Astrocyte (in vitro differentiated cells and primary cell): ENCODE measurements at regions not wholly inside any gene's neighbourhood (a gene's known extent, or its start where the extent isn't known, plus 50 kb on each side); places are given as distances from the start of the nearest gene placed in this dataset.
A peak's percentile ranks its signal among the peaks of the same experiment; 100 is the strongest.
"Not testable (repeated sequence)": the region's sequence is repeated elsewhere in the genome, so short reads cannot be mapped to it uniquely, and the experiment has no call there.

Experiments used
- DNase-seq: peaks from one replicate; pipeline ENCODE4 v3.0.0-alpha.2; 2010; ENCODE audit warnings: low read depth
- FAIRE-seq: peaks from 2 replicates; lab custom pipeline; 2011; peaks lifted over from hg19 to GRCh38; lab: Jason Lieb, UNC
- H2AFZ ChIP-seq: 2 replicates; pipeline ENCODE4 v1.6.0; 2012; ENCODE audit warnings: low read depth, low read length, inconsistent platforms
- H3K27ac ChIP-seq: 2 replicates; pipeline ENCODE4 v1.5.1; 2011; ENCODE audit warnings: low read depth, low read length, inconsistent platforms
- H3K27me3 ChIP-seq: 2 replicates; pipeline ENCODE4 v1.6.0; 2011; ENCODE audit warnings: low read length, inconsistent platforms; ENCODE audit not compliant: insufficient read depth
- H3K36me3 ChIP-seq: 2 replicates; pipeline ENCODE4 v1.5.1; 2011; ENCODE audit warnings: low read length, inconsistent platforms; ENCODE audit not compliant: insufficient read depth
- H3K4me1 ChIP-seq: 2 replicates; pipeline ENCODE4 v1.5.1; 2011; ENCODE audit warnings: low read length, inconsistent platforms; ENCODE audit not compliant: insufficient read depth
- H3K4me2 ChIP-seq: 2 replicates; pipeline ENCODE4 v1.6.0; 2012; ENCODE audit warnings: low read length, inconsistent platforms
- H3K4me3 ChIP-seq: 2 replicates; pipeline ENCODE4 v1.5.1; 2011; ENCODE audit warnings: low read depth, mild to moderate bottlenecking, low read length, inconsistent platforms; ENCODE audit not compliant: insufficient read depth
- H3K79me2 ChIP-seq: 2 replicates; pipeline ENCODE4 v1.6.0; 2012; ENCODE audit warnings: mild to moderate bottlenecking, low read length, inconsistent platforms; ENCODE audit not compliant: insufficient read depth
- H3K9ac ChIP-seq: 2 replicates; pipeline ENCODE4 v1.6.0; 2012; ENCODE audit warnings: mild to moderate bottlenecking, low read length, inconsistent platforms
- H3K9me3 ChIP-seq: 2 replicates; pipeline ENCODE4 v1.5.1; 2012; ENCODE audit warnings: low read depth, mild to moderate bottlenecking, low read length, inconsistent platforms; ENCODE audit not compliant: insufficient read depth
- H4K20me1 ChIP-seq: 2 replicates; pipeline ENCODE4 v1.6.0; 2012; ENCODE audit warnings: low read length, inconsistent platforms; ENCODE audit not compliant: insufficient read depth
- H3K27ac Mint-ChIP-seq: one replicate; pipeline ENCODE4 v1.8.0; 2021; ENCODE audit warnings: mild to moderate bottlenecking, mixed read lengths; ENCODE audit not compliant: unreplicated experiment
- H3K27me3 Mint-ChIP-seq: one replicate; pipeline ENCODE4 v1.8.0; 2021; ENCODE audit warnings: low read depth, mixed read lengths; ENCODE audit not compliant: unreplicated experiment
- H3K36me3 Mint-ChIP-seq: one replicate; pipeline ENCODE4 v1.8.0; 2021; ENCODE audit warnings: low read depth, mixed read lengths; ENCODE audit not compliant: unreplicated experiment
- H3K4me1 Mint-ChIP-seq: one replicate; pipeline ENCODE4 v1.8.0; 2021; ENCODE audit warnings: low read depth, mixed read lengths; ENCODE audit not compliant: unreplicated experiment
- H3K4me3 Mint-ChIP-seq: one replicate; pipeline ENCODE4 v1.8.0; 2021; ENCODE audit warnings: mild to moderate bottlenecking, moderate library complexity, mixed read lengths; ENCODE audit not compliant: unreplicated experiment
- H3K9me3 Mint-ChIP-seq: one replicate; pipeline ENCODE4 v1.8.0; 2021; ENCODE audit warnings: mild to moderate bottlenecking, mixed read lengths; ENCODE audit not compliant: unreplicated experiment
- EZH2 ChIP-seq: IDR thresholded peaks from 2 replicates; pipeline ENCODE4 v1.6.1; 2012; ENCODE audit warnings: mild to moderate bottlenecking, low read length, inconsistent platforms; ENCODE audit not compliant: insufficient read depth
- TF ChIP-seq, protein P1 (sequence below): IDR thresholded peaks from 2 replicates; pipeline ENCODE4 v1.5.1; 2011; ENCODE audit warnings: low read depth, mild to moderate bottlenecking, inconsistent platforms, low read length, moderate library complexity; ENCODE audit not compliant: insufficient read depth

GRCh38 chr22:25396615-25397200, 167.8 kb upstream of the GRK3 start:
- H3K36me3 Mint-ChIP-seq = no peaks in the 10 kb centered on the region
- Histone ChIP-seq H3K79me2 (peaks cover 59% of the 10 kb centered on the region), H3K27me3 (peaks cover 2% of the 10 kb centered on the region), H3K36me3 (no peaks in the 10 kb centered on the region), H3K27ac (no peak overlapping the region), H3K9me3 (no peaks in the 10 kb centered on the region), H2AFZ (no peak overlapping the region), H3K4me3 (no peak overlapping the region), H3K4me1 (peaks cover 8% of the 10 kb centered on the region), H3K4me2 (no peak overlapping the region), H4K20me1 (peaks cover 88% of the 10 kb centered on the region), H3K9ac (no peak overlapping the region)
- DNase-seq (no peak), FAIRE-seq (no peak)
- H3K9me3 Mint-ChIP-seq = no peaks in the 10 kb centered on the region
- peaks cover 5% of the 10 kb centered on the region for H3K27me3 Mint-ChIP-seq
- H3K27ac Mint-ChIP-seq = no peak overlapping the region
- TF ChIP-seq EZH2 = no peak
- TF ChIP-seq, protein P1, sequence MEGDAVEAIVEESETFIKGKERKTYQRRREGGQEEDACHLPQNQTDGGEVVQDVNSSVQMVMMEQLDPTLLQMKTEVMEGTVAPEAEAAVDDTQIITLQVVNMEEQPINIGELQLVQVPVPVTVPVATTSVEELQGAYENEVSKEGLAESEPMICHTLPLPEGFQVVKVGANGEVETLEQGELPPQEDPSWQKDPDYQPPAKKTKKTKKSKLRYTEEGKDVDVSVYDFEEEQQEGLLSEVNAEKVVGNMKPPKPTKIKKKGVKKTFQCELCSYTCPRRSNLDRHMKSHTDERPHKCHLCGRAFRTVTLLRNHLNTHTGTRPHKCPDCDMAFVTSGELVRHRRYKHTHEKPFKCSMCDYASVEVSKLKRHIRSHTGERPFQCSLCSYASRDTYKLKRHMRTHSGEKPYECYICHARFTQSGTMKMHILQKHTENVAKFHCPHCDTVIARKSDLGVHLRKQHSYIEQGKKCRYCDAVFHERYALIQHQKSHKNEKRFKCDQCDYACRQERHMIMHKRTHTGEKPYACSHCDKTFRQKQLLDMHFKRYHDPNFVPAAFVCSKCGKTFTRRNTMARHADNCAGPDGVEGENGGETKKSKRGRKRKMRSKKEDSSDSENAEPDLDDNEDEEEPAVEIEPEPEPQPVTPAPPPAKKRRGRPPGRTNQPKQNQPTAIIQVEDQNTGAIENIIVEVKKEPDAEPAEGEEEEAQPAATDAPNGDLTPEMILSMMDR = no peak
- H3K4me1 Mint-ChIP-seq = peaks cover 8% of the 10 kb centered on the region
- no peak overlapping the region for H3K4me3 Mint-ChIP-seq

GRCh38 chr22:25397616-25398015, 166.9 kb upstream of the GRK3 start:
- peaks cover 13% of the 10 kb centered on the region for H3K4me1 ChIP-seq
- peaks cover 2% of the 10 kb centered on the region for H3K27me3 Mint-ChIP-seq
- no peaks in the 10 kb centered on the region for H3K36me3 Mint-ChIP-seq
- no peak for DNase-seq
- peaks cover 88% of the 10 kb centered on the region for H4K20me1 ChIP-seq
- H3K4me3 Mint-ChIP-seq = no peak overlapping the region
- H3K36me3 ChIP-seq = no peaks in the 10 kb centered on the region
- TF ChIP-seq, protein P1 = no peak
- TF ChIP-seq EZH2 = no peak
- H3K9ac ChIP-seq = no peak overlapping the region
- H3K9me3 Mint-ChIP-seq = no peaks in the 10 kb centered on the region
- H3K79me2 ChIP-seq = peaks cover 59% of the 10 kb centered on the region
- no peak overlapping the region for H3K27ac ChIP-seq
- H3K27me3 ChIP-seq = peaks cover 2% of the 10 kb centered on the region
- H3K4me1 Mint-ChIP-seq = peaks cover 9% of the 10 kb centered on the region
- no peak overlapping the region for H2AFZ ChIP-seq
- no peaks in the 10 kb centered on the region for H3K9me3 ChIP-seq
- no peak overlapping the region for H3K4me2 ChIP-seq
- H3K27ac Mint-ChIP-seq = no peak overlapping the region
- no peak for FAIRE-seq
- H3K4me3 ChIP-seq = no peak overlapping the region

DNA sequence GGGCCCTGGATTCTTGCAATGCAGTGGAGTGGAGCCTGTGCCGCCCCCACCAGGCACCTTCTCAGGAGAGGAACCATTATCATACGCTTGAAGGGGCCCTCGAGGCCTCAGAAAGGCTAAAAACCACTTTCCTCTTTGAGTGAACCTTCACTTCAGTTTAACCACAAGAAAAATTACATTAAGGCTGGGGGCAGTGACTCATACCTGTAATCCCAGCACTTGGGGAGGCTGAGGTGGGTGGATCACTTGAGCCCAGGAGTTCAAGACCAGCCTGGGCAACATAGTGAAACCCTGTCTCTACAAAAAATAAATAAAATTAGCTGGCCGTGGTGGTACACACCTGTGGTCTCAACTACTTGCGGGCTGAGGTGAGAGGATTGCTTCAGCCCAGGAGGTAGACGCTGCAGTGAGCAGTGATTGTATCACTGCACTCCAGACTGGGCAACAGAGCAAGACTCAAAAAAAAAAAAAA, 165.8 kb upstream of the GRK3 start:
- peaks cover 23% of the 10 kb centered on the region for H3K4me1 ChIP-seq
- H2AFZ ChIP-seq, H3K27ac Mint-ChIP-seq, H3K9ac ChIP-seq, H3K9me3 Mint-ChIP-seq, H3K36me3 ChIP-seq, H3K36me3 Mint-ChIP-seq, H3K9me3 ChIP-seq, FAIRE-seq, H3K4me3 Mint-ChIP-seq, H3K4me3 ChIP-seq, H3K27me3 Mint-ChIP-seq, H3K27me3 ChIP-seq, H3K27ac ChIP-seq: not testable (repeated sequence)
- peaks cover 61% of the 10 kb centered on the region for H3K79me2 ChIP-seq
- DNase-seq = peak; percentile 68
- peak overlapping the region; percentile 39 for H3K4me2 ChIP-seq
- H3K4me1 Mint-ChIP-seq = peaks cover 16% of the 10 kb centered on the region
- H4K20me1 ChIP-seq = peaks cover 88% of the 10 kb centered on the region
